SJCRH30 (cell line): ENCODE measurements at regions not wholly inside any gene's neighbourhood (a gene's known extent, or its start where the extent isn't known, plus 50 kb on each side); places are given as distances from the start of the nearest gene placed in this dataset.
"Not testable (repeated sequence)": the region's sequence is repeated elsewhere in the genome, so short reads cannot be mapped to it uniquely, and the experiment has no call there.

Experiments used
- DNase-seq, 2 experiments: peaks; one replicate each; pipeline ENCODE4 v3.0.0-alpha.2; 2015 to 2020
- H3K27ac ChIP-seq: fragments of 250-450 bp; sonication (Bioruptor Pico); 2 replicates; pipeline ENCODE4 v1.5.1; 2020; ENCODE audit warnings: mild to moderate bottlenecking, moderate library complexity
- H3K27me3 ChIP-seq: fragments of 250-450 bp; sonication (Bioruptor Pico); 2 replicates; pipeline ENCODE4 v1.5.1; 2020; ENCODE audit warnings: mild to moderate bottlenecking, moderate library complexity
- H3K36me3 ChIP-seq: fragments of 250-450 bp; sonication (Bioruptor Pico); 2 replicates; pipeline ENCODE4 v1.5.1; 2020; ENCODE audit warnings: mild to moderate bottlenecking, moderate library complexity
- H3K4me1 ChIP-seq: fragments of 250-450 bp; sonication (Bioruptor Pico); 2 replicates; pipeline ENCODE4 v1.5.1; 2020; ENCODE audit warnings: mild to moderate bottlenecking, moderate library complexity
- H3K4me3 ChIP-seq: fragments of 250-450 bp; sonication (Bioruptor Pico); 2 replicates; pipeline ENCODE4 v1.5.1; 2020; ENCODE audit warnings: mild to moderate bottlenecking, moderate library complexity
- H3K9me3 ChIP-seq: fragments of 250-450 bp; sonication (Bioruptor Pico); replicated peaks from 2 replicates; pipeline ENCODE4 v1.5.1; 2020; ENCODE audit warnings: mild to moderate bottlenecking, moderate library complexity

GRCh38 chr22:25420114-25420441 is 144.4 kb upstream of the GRK3 start:
- not testable (repeated sequence) for H3K4me1 ChIP-seq, H3K9me3 ChIP-seq, H3K36me3 ChIP-seq, H3K27me3 ChIP-seq, H3K27ac ChIP-seq, DNase-seq
- H3K4me3 ChIP-seq, result peak overlapping the region; percentile 46; the same call in 1 of the 2 replicates

- no peak overlapping the region for H3K27ac ChIP-seq
- H3K36me3 ChIP-seq, result no peaks in the 10 kb centered on the region
- peaks cover 3% of the 10 kb centered on the region; the same call in 1 of the 2 replicates for H3K9me3 ChIP-seq
- no peaks in the 10 kb centered on the region for H3K4me1 ChIP-seq
- H3K4me3 ChIP-seq, result no peak overlapping the region
- no peaks in the 10 kb centered on the region; the same call in 1 of the 2 replicates for H3K27me3 ChIP-seq
- DNase-seq, result no peak
Measured at GRCh38 chr22:25420471-25420924, 144.0 kb upstream of the GRK3 start.

GRCh38 chr22:25420925-25421904 is 143.3 kb upstream of the GRK3 start:
- Histone ChIP-seq H3K27me3 (no peaks in the 10 kb centered on the region; the same call in 1 of the 2 replicates), H3K4me3 (no peak overlapping the region)

GRCh38 chr22:25426530-25427308 is 137.8 kb upstream of the GRK3 start:
- H3K4me1 ChIP-seq, H3K27me3 ChIP-seq, H3K36me3 ChIP-seq, H3K27ac ChIP-seq, DNase-seq, H3K4me3 ChIP-seq, H3K9me3 ChIP-seq: not testable (repeated sequence)

More at GRCh38 chr22:25420925-25421904, 143.3 kb upstream of the GRK3 start:
- Histone ChIP-seq H3K27ac (no peak overlapping the region), H3K4me1 (no peaks in the 10 kb centered on the region), H3K9me3 (peaks cover 3% of the 10 kb centered on the region; the same call in 1 of the 2 replicates), H3K36me3 (no peaks in the 10 kb centered on the region)
- DNase-seq, result no peak

- not testable (repeated sequence) for H3K4me3 ChIP-seq, H3K27ac ChIP-seq, H3K27me3 ChIP-seq, H3K4me1 ChIP-seq, H3K36me3 ChIP-seq, DNase-seq, H3K9me3 ChIP-seq
Measured at GRCh38 chr22:25431637-25432342, 132.7 kb upstream of the GRK3 start.

- H3K4me3 ChIP-seq, DNase-seq, H3K27ac ChIP-seq, H3K36me3 ChIP-seq, H3K4me1 ChIP-seq, H3K27me3 ChIP-seq, H3K9me3 ChIP-seq: not testable (repeated sequence)
Measured at GRCh38 chr22:25433381-25433970, 131.0 kb upstream of the GRK3 start.

GRCh38 chr22:25437414-25438160 is 126.9 kb upstream of the GRK3 start:
- Histone ChIP-seq H3K9me3 (no peaks in the 10 kb centered on the region), H3K27me3 (no peaks in the 10 kb centered on the region)
- peak in 1 of 2 experiments; percentile 15 for DNase-seq

GRCh38 chr22:25447067-25447685 is 117.3 kb upstream of the GRK3 start:
- H3K27ac ChIP-seq, result no peak overlapping the region
- no peaks in the 10 kb centered on the region for H3K9me3 ChIP-seq
- 0 out of 2 replicates have a peak, but pooled peaks cover 7% of the 10 kb centered on the region for H3K36me3 ChIP-seq
- no peaks in the 10 kb centered on the region for H3K27me3 ChIP-seq
- peaks cover 4% of the 10 kb centered on the region; the same call in 1 of the 2 replicates for H3K4me1 ChIP-seq
- peak in 1 of 2 experiments; percentile 16 for DNase-seq
- H3K4me3 ChIP-seq, result no peak overlapping the region

More at GRCh38 chr22:25437414-25438160, 126.9 kb upstream of the GRK3 start:
- H3K4me1 ChIP-seq, result no peaks in the 10 kb centered on the region
- 0 out of 2 replicates have a peak, but pooled peaks cover 2% of the 10 kb centered on the region for H3K36me3 ChIP-seq
- H3K27ac ChIP-seq, result no peak overlapping the region
- H3K4me3 ChIP-seq, result no peak overlapping the region

- Histone ChIP-seq H3K9me3 (no peaks in the 10 kb centered on the region), H3K4me3 (peak overlapping the region; percentile 88), H3K27ac (peak overlapping the region; percentile 38; the same call in 1 of the 2 replicates), H3K27me3 (no peaks in the 10 kb centered on the region), H3K4me1 (peaks cover 4% of the 10 kb centered on the region; the same call in 1 of the 2 replicates), H3K36me3 (0 out of 2 replicates have a peak, but pooled peaks cover 7% of the 10 kb centered on the region)
- DNase-seq, result peak; percentile 92 to 97
Measured at GRCh38 chr22:25447686-25448434, 116.6 kb upstream of the GRK3 start.

GRCh38 chr22:25448435-25449051 is 115.9 kb upstream of the GRK3 start:
- H3K4me3 ChIP-seq, result peak overlapping the region; percentile 88
- DNase-seq, result peak; percentile 26 to 46
- peaks cover 8% of the 10 kb centered on the region; the same call in 1 of the 2 replicates for H3K36me3 ChIP-seq
- H3K27ac ChIP-seq, result peak overlapping the region; percentile 38; the same call in 1 of the 2 replicates
- H3K27me3 ChIP-seq, result no peaks in the 10 kb centered on the region
- H3K9me3 ChIP-seq, result no peaks in the 10 kb centered on the region
- H3K4me1 ChIP-seq, result peaks cover 4% of the 10 kb centered on the region; the same call in 1 of the 2 replicates

- H3K9me3 ChIP-seq, result no peaks in the 10 kb centered on the region
- H3K27me3 ChIP-seq, result no peaks in the 10 kb centered on the region
- H3K27ac ChIP-seq, result no peak overlapping the region
- peaks cover 4% of the 10 kb centered on the region; the same call in 1 of the 2 replicates for H3K4me1 ChIP-seq
- H3K4me3 ChIP-seq, result no peak overlapping the region
- DNase-seq, result no peak
- H3K36me3 ChIP-seq, result peaks cover 19% of the 10 kb centered on the region
Measured at GRCh38 chr22:25449781-25450317, 114.6 kb upstream of the GRK3 start.
